UCSD-AML1 (cell line): ENCODE measurements at regions not wholly inside any gene's neighbourhood (a gene's known extent, or its start where the extent isn't known, plus 50 kb on each side); places are given as distances from the start of the nearest gene placed in this dataset.

Experiments used
- DNase-seq: peaks from one replicate; lab custom pipeline; 2025; ENCODE audit not compliant: unreplicated experiment; lab: John Stamatoyannopoulos, UW

DNA sequence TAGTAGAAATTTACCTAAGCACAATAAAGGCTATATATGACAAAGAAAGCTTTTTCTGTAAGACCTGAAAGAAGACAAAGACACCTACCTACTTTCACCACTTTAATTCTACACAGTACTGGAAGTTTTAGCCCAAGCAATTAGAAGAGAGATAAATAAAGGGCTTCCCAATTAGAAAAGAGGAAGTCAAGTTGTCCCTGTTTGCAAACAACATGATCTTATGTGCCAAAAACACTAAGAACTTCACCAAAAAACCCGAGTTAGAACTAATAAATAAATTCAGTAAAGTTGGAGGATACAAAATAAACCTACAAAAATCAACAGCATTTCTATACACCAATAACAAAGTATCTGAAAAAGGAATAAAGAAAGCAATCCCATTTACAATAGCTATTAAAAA lies 190.9 kb downstream of the NR2F2 start:
- DNase-seq: no peak

DNA sequence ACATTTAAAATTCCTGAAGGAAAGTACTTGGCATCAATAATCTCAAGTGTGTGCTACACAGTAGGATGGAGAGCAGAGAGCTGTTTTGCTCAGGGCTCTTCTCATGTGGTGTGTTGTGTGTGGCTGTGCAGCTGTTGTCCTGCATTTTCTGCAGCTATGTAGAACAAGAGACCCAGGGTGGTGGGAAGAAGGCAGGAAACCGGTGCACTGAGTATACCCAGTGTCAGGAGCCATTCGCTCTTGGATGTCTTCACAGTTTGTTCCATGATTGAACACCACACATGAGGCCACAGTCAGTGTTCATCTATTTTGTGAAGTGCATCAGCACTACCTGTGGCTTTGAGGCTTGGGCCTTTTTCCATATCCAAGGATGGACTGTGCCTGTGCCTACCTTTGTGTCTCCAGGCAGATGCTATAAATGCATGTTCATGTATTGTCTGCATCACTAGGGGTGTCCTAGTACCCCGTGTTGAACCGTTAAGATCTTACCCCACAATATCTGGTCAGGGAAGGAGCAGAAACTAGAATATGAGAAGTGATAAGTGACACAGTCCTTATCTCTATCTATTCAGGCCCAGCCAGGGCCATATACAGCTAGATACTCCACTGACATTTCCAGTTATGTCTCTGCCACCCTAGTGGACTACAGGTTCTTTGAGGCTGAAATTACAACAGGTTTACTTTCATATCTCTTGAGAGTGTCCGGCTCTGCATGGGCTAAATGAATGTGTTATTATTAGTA lies 194.3 kb downstream of the NR2F2 start:
- no peak for DNase-seq

DNA sequence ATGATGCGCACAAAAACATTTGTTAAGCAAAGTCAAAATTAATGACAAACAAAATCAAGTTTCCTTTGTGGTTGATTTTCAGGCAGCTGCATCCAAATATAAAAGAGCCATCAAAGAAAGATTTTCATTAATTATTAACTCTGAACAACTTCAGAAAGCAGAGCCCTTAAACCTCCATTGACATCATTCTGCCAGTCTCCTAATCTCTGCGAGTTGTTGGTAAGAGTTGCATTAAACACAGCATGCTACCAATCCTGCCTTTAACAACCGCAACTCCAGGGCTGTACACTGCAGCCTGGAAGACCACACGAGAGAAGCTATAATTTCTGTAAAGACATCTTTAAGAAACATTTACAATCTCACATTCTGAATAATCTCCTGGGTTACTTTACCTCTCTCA lies 204.6 kb downstream of the NR2F2 start:
- DNase-seq: no peak

DNA sequence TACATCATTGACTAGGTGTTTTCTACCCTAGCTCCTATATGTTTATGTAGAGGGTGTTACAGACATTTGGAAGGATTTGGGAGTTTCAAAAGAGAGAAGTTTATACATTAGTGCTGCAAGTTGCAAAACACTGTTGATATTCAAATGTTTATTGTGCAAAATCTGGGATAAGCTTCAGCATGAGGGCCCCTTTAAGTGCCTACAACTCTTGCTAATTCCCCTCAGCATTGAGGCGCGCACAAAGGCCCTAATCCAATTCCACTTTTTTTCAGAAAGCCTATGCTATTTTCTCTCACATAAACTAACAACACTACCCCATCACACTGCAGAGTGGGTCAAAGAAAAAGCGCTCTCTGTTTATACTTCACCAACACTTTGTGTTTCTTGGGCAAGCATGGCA lies 208.0 kb downstream of the NR2F2 start:
- no peak for DNase-seq

DNA sequence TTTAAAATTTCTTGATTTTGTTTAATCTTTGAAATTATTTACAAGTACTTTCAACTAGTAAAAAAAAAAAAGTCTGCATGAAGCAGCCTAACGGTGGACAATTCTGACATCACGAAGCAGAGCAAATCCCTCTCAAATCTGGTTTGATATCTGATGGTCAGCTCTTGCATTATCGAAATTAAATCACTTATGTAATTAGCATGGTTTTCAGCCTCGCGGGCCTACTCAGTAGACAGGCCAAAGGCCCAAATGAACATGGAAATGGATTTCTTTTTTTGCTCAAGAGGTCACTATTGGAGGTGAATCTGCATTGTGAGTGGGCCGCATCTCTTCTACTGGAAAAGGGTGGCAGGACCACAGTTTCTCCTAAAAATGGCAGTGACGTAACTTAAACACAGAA lies 209.8 kb downstream of the NR2F2 start:
- no peak for DNase-seq

DNA sequence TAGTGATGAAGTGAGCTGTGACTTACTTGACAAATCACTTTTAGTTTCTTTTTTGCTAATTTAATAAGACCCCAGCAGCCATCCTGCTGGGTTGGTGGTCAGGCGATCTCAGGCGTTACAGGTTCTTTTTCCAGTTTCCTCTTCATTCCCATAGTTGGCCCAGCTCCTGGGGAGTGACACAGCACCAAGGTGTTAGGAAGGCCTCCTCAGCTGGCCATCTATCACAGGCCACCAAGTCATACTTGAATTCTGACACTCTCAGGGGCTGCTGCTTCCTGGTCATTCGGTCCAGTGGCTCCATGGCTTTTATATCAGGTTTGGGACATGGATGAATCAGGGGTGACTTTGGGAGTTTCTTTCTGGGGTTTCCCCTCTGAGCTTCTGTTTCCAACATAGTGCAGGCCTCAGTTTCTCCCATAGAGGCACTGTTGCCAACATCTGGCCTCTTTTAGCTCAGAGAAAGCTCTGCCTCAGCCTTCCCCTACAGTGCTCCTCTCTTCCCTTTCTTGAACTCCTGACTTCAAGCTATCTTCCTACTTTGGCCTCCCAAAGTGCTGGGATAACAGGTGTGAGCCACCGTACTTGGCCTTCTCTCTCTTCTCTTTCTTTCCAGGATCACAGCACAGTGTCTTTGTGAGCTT lies 211.8 kb downstream of the NR2F2 start:
- DNase-seq: no peak

DNA sequence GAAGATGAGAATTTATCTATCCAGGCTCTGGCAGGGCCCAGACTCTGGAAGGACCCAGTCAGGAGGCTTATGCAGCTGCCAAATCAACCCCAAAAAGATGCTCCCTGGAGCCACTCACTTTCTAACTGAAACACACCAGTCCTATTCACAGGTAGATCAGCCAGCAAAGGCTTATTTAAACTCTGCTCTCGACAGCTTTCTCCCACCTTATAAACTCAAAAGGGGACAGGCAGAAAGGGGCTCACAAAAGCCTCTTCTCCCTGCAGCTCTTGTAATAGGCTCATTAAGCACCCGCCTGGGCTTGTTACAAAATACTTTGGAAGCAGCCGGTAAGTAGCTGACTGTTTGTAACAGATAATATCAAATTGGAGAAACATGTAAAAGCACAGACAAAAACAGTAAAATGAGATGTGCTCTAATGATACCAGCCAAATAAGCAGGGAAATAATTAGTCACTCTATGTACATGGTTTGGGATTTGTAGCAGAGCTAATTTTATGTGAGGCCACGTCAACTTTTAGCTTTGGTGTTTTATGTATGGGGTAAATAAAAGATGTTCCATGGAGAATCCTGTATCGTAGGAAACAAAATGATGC lies 213.8 kb downstream of the NR2F2 start:
- no peak for DNase-seq

DNA sequence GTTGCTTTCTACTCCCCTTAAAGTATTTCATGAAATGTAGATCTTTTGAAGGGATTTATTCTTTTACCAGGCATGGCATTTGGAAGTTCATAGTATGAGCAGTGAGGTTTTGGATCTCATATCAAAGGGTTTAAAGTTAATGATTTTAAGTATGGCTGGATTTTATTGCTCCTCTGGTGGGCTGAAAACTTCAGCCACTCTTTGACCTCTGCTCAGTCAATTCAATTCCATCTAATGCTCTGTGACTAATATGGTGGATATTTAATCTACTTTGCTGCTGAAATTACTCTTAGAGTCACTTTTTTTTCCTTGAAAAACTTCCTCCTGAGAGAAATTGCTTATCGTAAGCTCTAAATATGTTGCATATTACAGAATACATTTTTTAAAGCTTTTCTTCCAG lies 218.6 kb downstream of the NR2F2 start:
- no peak for DNase-seq

DNA sequence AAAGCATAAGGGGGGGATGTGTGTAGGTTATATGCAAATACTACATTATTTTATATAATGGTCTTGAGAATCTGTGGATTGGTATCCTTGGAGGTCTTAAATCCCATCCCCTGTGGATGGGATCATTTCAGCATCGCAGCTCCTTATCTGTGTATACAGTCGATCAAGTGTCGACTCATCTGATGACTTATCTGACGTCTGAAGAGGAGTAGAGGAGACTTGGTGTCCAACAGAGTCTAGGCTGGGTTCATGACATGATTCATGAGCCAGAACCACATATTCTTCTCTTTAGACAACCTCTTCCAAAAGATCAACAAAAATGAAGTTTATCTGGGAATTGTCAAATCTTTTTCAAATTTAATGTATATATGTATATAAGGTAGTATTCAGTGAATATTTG lies 220.7 kb downstream of the NR2F2 start:
- DNase-seq: no peak

DNA sequence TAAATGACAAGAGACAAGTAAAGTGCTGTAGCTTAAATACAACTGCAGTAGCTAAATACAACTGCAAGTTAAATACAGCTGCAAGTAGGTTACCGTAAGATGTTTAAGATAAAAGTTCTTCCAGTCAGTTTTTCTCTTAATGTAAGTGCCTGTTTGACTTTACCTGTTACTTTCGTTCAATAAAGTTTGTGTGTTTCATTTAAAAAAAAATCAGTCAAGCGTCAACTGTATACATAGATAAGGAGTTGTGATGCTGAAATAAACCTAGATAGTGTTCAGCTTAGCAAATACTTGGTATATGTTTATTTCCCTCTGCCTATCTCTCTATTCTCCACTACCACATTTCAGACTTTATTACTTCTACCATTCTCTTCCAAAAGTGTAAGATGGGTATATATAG lies 221.2 kb downstream of the NR2F2 start:
- DNase-seq: no peak

DNA sequence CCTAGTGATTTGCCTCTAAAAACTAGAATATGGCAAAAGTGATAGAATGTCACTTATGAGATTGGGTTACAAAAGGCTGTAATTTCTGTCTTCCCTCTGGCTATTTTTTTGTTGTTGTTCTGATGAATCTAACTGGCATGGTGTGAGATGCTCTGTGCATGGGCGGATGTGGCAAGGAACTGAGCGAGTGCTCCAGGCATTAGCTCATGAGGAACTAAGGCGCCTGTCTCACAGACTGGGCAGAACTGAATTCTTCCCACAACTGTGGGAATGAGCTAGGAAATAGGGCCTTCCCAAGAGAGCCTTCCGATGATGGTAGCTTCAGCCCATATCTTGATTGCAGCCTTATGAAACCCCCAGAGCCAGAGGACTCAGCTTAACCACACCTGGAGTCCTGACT lies 222.5 kb downstream of the NR2F2 start:
- no peak for DNase-seq

DNA sequence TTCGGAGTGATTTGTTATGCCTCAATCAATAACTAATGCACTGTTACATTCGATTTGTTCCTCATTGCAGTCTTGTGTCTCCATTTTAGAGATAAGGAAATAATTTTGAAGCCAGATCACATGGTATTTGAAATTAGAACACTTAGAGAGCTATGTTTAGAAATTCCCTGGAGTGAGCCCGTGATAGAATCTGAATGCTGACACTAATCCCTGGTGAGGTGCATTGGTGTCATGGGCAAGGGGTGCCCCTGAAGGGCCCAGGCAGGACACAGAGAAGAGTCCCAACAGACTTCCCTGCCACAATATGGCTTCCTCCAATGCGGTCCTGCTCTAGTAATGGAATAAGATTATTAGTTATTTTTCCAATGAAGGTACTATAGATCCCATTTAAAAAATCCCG lies 223.0 kb downstream of the NR2F2 start:
- no peak for DNase-seq

DNA sequence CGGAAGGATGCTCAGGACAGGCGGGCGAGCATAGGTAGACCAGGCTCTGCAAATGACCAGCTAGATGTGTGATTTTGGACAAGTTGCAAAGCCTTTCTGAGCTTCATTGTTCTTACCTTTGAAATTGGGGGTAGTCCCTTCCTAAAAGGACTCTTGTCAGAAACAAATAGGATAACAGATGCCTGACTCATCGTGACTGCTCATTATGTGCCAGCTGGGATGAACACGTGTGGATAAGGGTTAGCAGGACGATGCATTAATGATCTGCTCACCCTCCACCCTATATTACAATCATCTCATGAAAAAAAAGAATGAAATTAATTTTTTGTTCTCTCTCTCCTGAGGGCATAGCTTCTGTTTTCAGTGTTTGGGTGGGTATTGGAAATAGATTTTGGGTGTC lies 223.4 kb downstream of the NR2F2 start:
- DNase-seq: no peak

DNA sequence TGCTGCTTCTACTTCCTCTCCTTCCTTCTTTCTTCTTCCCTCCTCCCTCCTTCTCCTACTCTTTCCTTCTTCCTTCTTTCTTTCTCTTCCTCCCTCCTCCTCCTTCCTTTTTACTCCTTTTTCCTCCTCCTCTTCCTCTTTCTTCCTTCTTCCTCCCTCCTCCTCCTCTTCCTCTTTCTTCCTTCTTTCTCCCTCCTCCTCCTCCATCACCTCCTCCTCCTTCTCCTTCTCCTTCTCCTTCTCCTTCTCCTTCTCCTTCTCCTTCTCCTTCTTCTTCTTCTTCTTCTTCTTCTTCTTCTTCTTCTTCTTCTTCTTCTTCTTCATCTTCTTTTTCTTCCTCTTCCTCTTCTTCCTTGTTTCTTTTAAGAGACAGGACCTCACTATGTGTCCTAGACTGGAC lies 224.0 kb downstream of the NR2F2 start:
- no peak for DNase-seq

DNA sequence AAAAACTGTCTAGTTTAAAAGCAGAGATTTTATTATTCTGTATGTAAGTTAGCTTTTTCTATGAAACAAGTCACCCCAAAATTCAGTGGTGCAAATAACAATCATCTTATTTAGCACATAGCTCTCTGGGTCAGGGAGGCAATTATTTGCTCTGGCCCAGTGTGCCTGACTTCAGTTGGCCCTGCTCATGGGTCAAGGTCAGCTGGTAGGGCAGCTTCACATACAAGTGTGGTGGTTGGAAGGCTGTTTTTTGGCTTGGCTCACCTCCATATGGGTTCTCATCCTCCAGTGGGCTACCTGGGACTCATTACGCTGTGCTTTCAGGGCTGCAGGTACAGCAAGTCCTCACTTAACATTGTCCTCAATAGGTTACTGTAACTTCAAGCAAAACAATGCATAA lies 228.6 kb downstream of the NR2F2 start:
- no peak for DNase-seq

DNA sequence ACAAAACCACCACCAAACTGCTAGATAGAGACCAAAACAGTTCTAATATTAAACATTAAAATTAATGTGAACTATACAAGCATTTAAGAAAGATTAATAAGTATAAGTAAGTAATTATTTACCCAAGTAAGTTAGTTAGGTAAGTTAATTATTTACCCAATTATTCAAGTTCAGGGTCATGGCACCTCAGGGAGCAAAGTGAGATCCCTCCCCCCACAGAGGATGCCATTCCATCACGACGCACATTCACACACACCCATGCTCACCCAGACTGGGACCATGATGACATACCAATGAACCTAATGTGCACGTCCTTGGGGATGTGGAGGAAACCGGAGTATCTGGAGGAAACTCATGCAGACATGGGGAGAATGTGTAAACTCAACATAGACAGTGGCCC lies 229.1 kb downstream of the NR2F2 start:
- DNase-seq: no peak

DNA sequence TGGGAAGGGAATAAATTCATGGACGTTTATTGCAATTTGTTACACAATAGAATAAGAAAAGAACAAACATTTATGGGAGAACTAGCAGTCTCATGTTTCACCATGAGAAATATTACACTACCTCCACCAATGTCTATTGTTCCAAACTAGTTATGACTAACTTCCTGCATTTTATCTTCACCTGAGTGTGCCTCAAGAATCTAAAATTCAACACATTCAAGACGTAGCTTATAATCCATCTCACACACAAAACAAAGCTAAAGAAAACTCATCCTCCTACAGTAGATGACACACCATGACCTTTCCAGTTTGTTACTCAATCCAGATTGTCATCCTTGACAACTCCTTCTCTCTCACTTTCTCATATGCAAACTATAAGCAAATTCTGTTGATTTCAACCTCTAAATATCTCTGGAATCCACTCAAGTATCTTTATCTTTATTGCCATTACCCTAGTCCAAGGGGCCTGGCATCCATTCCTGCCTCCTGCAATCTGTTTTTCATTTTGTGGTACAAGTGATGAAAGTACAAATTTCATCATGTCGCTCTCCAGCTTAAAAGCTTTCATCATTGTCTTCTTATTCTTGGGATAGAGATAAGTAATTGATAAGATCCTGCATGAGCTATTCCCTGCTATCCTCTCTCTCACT lies 229.9 kb downstream of the NR2F2 start:
- DNase-seq: no peak

DNA sequence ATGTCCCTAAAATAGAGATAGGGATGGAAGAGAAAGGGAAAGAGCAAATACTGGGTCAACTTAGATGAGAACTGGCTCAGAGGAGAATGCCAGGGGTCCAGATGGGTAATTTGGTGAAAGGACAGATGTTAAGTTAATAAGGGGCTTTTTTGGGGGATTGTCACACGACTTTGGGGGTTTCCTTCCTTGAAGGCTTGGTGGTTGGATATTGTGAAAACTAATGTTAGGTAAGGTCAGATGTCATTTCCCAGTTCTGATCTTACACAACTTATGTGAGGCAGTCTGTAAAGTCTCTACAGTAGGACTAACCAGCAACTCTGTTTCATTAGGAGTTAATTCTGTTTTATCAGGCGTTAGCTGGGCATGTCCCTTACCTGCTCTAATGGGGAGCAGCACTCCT lies 231.1 kb downstream of the NR2F2 start:
- no peak for DNase-seq

DNA sequence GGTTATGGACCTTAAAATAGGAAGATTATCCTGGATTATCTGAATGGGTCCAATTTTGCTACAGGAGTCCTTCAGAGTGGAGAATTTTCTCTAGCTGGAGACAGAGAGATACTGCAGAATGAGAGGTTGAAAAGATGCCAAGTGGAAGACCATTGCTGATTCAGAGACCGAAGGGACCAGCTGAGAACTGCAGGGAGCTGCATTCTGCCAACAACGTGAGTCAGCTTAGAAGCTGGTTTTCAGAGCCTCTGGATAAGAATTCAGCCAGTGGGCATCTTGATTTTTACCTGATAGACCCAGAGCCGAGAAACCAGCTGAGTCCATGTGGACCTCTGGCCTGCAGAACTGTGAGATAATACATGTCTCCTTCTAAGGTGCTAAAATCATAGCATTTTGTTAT lies 234.0 kb downstream of the NR2F2 start:
- DNase-seq: no peak

DNA sequence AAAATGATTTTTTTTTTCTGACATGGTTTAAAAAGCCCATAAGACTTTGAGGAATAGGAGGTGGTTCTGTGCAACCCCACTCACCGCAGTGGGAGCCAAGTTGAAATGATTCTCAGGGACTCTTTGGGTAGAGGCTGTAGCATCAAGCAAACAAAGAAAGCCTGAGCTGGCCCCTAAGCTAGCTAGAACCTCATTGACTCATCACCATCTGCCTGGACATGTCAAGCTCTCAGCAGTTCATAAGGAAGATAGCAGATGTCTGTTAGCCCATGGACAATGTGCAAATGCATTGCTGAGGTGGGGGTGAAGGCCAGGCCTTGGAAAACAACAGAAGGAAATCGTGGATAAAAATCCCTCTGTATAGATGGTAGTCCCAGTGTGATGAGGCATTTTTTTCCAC lies 234.8 kb downstream of the NR2F2 start:
- DNase-seq: no peak

DNA sequence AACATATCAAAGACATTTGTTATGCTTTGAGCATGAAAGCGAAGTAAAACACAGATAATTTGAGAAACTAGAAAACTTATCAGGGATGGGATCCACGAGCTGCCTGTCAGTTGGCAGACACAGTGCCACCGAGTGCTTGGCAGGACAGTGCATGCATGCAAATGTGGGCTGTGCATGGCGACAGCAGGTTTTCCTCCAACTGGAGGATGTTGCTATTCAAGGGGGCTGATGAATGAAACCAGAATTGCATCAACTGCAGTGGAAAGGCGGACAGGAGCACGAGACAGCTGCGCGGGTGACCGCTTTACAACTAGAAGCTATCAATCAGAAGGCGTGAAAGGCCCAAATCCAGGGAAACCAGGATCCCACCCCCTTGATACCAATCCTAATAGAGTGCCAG lies 244.3 kb downstream of the NR2F2 start:
- no peak for DNase-seq

DNA sequence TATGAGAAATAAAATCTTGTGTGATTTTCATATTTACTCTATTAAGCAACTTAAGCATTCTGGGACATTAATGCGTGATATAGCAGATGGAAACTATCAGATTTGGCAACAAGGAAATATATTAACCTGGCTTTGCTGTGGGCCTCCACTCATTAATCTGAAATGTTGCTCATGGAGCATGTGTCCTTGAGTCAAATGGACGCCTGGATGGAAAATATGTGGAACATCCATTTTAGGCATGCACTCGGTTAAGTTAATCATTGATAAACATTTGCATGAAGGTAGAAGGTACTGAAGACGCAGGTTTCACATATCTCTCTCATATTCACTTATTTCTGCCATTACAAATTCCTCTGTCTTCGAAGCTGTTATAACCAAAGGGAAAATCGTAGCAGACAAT lies 246.1 kb downstream of the NR2F2 start:
- no peak for DNase-seq
